Effector memory CD8-positive, alpha-beta T cell (primary cell): ENCODE measurements at regions not wholly inside any gene's neighbourhood (a gene's known extent, or its start where the extent isn't known, plus 50 kb on each side); places are given as distances from the start of the nearest gene placed in this dataset.

Experiments
- ATAC-seq: fragments of 150-1000 bp; cut with Tn5 transposase; replicated peaks from 2 replicates; pipeline ENCODE4 v1.10.0; 2021; ENCODE audit warnings: mild to moderate bottlenecking, moderate library complexity
- DNase-seq, 3 experiments: peaks; one replicate each; pipeline ENCODE4 v3.0.0; 2021
- H3K27ac Mint-ChIP-seq, 2 donors: one replicate each; pipeline ENCODE4 v1.8.0; 2022; ENCODE audit warnings: mild to moderate bottlenecking in 2 of 2, mixed read lengths in 2 of 2, moderate library complexity in 2 of 2
- H3K27me3 Mint-ChIP-seq, 2 donors: one replicate each; pipeline ENCODE4 v1.8.0; 2022; ENCODE audit warnings: mixed read lengths in 2 of 2
- H3K36me3 Mint-ChIP-seq: one replicate; pipeline ENCODE4 v1.8.0; 2022; ENCODE audit warnings: mild to moderate bottlenecking, moderate library complexity, mixed read lengths; ENCODE audit not compliant: insufficient read depth
- H3K4me1 Mint-ChIP-seq, 2 donors: one replicate each; pipeline ENCODE4 v1.8.0; 2022; ENCODE audit warnings: low read depth in 2 of 2, mixed read lengths in 2 of 2
- H3K4me3 Mint-ChIP-seq, 2 donors: one replicate each; pipeline ENCODE4 v1.8.0; 2022; ENCODE audit warnings: mild to moderate bottlenecking in 2 of 2, mixed read lengths in 2 of 2, moderate library complexity in 2 of 2
- H3K9me3 Mint-ChIP-seq, 2 donors: one replicate each; pipeline ENCODE4 v1.8.0; 2022; ENCODE audit warnings: mixed read lengths in 2 of 2

GRCh38 chr1:79785561-79785960, 779.0 kb upstream of the ADGRL4 start:
- Mint-ChIP-seq H3K4me3 (no peak overlapping the region), H3K9me3 (peaks cover 6 to 13% of the 10 kb centered on the region in 2 donors), H3K27ac (no peak overlapping the region), H3K4me1 (no peaks in the 10 kb centered on the region), H3K36me3 (no peaks in the 10 kb centered on the region), H3K27me3 (no peaks in the 10 kb centered on the region)
- no peak for ATAC-seq
- DNase-seq, result no peak

- ATAC-seq, result no peak
- no peaks in the 10 kb centered on the region for H3K27me3 Mint-ChIP-seq
- no peaks in the 10 kb centered on the region for H3K36me3 Mint-ChIP-seq
- no peak for DNase-seq
- no peaks in the 10 kb centered on the region for H3K4me1 Mint-ChIP-seq
- no peak overlapping the region for H3K27ac Mint-ChIP-seq
- H3K4me3 Mint-ChIP-seq, result no peak overlapping the region
- peaks cover 1 to 13% of the 10 kb centered on the region in 2 donors for H3K9me3 Mint-ChIP-seq
Observed at GRCh38 chr1:79781261-79781660, 774.7 kb upstream of the ADGRL4 start.

GRCh38 chr1:79777481-79778219, 771.1 kb upstream of the ADGRL4 start:
- Mint-ChIP-seq H3K27me3 (no peaks in the 10 kb centered on the region), H3K4me3 (no peak overlapping the region), H3K27ac (no peak overlapping the region), H3K9me3 (peaks cover 1 to 6% of the 10 kb centered on the region in 2 donors), H3K36me3 (no peaks in the 10 kb centered on the region), H3K4me1 (no peaks in the 10 kb centered on the region)
- DNase-seq (no peak), ATAC-seq (no peak)

GRCh38 chr1:79775402-79775801, 768.9 kb upstream of the ADGRL4 start:
- ATAC-seq (no peak), DNase-seq (no peak)
- Mint-ChIP-seq H3K9me3 (peaks cover 2 to 5% of the 10 kb centered on the region in 2 donors), H3K27ac (no peak overlapping the region), H3K4me3 (no peak overlapping the region), H3K27me3 (no peaks in the 10 kb centered on the region), H3K36me3 (no peaks in the 10 kb centered on the region), H3K4me1 (no peaks in the 10 kb centered on the region)

- Mint-ChIP-seq H3K27ac (no peak overlapping the region), H3K27me3 (no peaks in the 10 kb centered on the region), H3K4me1 (no peaks in the 10 kb centered on the region), H3K9me3 (peaks cover 4 to 5% of the 10 kb centered on the region in 2 donors), H3K4me3 (no peak overlapping the region), H3K36me3 (no peaks in the 10 kb centered on the region)
- ATAC-seq (no peak), DNase-seq (no peak)
Observed at GRCh38 chr1:79773385-79773784, 766.9 kb upstream of the ADGRL4 start.

- H3K27me3 Mint-ChIP-seq, result no peaks in the 10 kb centered on the region
- H3K36me3 Mint-ChIP-seq, result no peaks in the 10 kb centered on the region
- H3K4me1 Mint-ChIP-seq, result no peaks in the 10 kb centered on the region
- H3K9me3 Mint-ChIP-seq, result peaks cover 0 to 6% of the 10 kb centered on the region in 2 donors
- ATAC-seq (no peak), DNase-seq (no peak)
- no peak overlapping the region for H3K4me3 Mint-ChIP-seq
- H3K27ac Mint-ChIP-seq, result no peak overlapping the region
Observed at GRCh38 chr1:79762461-79762860, 755.9 kb upstream of the ADGRL4 start.

GRCh38 chr1:79760531-79760930, 754.0 kb upstream of the ADGRL4 start:
- no peaks in the 10 kb centered on the region for H3K4me1 Mint-ChIP-seq
- H3K4me3 Mint-ChIP-seq, result no peak overlapping the region
- no peaks in the 10 kb centered on the region for H3K27me3 Mint-ChIP-seq
- peaks cover 3 to 10% of the 10 kb centered on the region in 2 donors for H3K9me3 Mint-ChIP-seq
- H3K36me3 Mint-ChIP-seq, result no peaks in the 10 kb centered on the region
- ATAC-seq, result no peak
- no peak overlapping the region for H3K27ac Mint-ChIP-seq
- DNase-seq, result no peak

- no peak overlapping the region for H3K27ac Mint-ChIP-seq
- no peaks in the 10 kb centered on the region for H3K36me3 Mint-ChIP-seq
Observed at GRCh38 chr1:79749607-79750006, 743.1 kb upstream of the ADGRL4 start.

GRCh38 chr1:79745929-79746328, 739.4 kb upstream of the ADGRL4 start:
- H3K9me3 Mint-ChIP-seq, result peaks cover 3 to 16% of the 10 kb centered on the region in 2 donors
- H3K36me3 Mint-ChIP-seq, result no peaks in the 10 kb centered on the region
- no peak for DNase-seq
- H3K4me1 Mint-ChIP-seq, result no peaks in the 10 kb centered on the region
- H3K27me3 Mint-ChIP-seq, result no peaks in the 10 kb centered on the region
- ATAC-seq, result no peak
- H3K27ac Mint-ChIP-seq, result no peak overlapping the region
- H3K4me3 Mint-ChIP-seq, result no peak overlapping the region

More at GRCh38 chr1:79749607-79750006, 743.1 kb upstream of the ADGRL4 start:
- no peaks in the 10 kb centered on the region for H3K27me3 Mint-ChIP-seq
- no peak overlapping the region for H3K4me3 Mint-ChIP-seq
- ATAC-seq (no peak), DNase-seq (no peak)
- no peaks in the 10 kb centered on the region for H3K4me1 Mint-ChIP-seq
- peaks cover 4 to 16% of the 10 kb centered on the region in 2 donors for H3K9me3 Mint-ChIP-seq

- H3K4me1 Mint-ChIP-seq, result no peaks in the 10 kb centered on the region
- H3K9me3 Mint-ChIP-seq, result peaks cover 5 to 16% of the 10 kb centered on the region in 2 donors
- H3K36me3 Mint-ChIP-seq, result no peaks in the 10 kb centered on the region
- DNase-seq (no peak), ATAC-seq (no peak)
- no peak overlapping the region for H3K27ac Mint-ChIP-seq
- no peak overlapping the region for H3K4me3 Mint-ChIP-seq
- H3K27me3 Mint-ChIP-seq, result no peaks in the 10 kb centered on the region
Observed at GRCh38 chr1:79744746-79745145, 738.2 kb upstream of the ADGRL4 start.

GRCh38 chr1:79741720-79742421, 735.3 kb upstream of the ADGRL4 start:
- Mint-ChIP-seq H3K36me3 (no peaks in the 10 kb centered on the region), H3K4me3 (no peak overlapping the region), H3K27me3 (no peaks in the 10 kb centered on the region), H3K27ac (no peak overlapping the region), H3K4me1 (no peaks in the 10 kb centered on the region), H3K9me3 (peaks cover 3 to 6% of the 10 kb centered on the region in 2 donors)
- ATAC-seq (no peak), DNase-seq (no peak)

- no peak overlapping the region for H3K27ac Mint-ChIP-seq
- no peak for ATAC-seq
- no peaks in the 10 kb centered on the region for H3K4me1 Mint-ChIP-seq
- H3K36me3 Mint-ChIP-seq, result no peaks in the 10 kb centered on the region
- no peak overlapping the region for H3K4me3 Mint-ChIP-seq
- H3K27me3 Mint-ChIP-seq, result no peaks in the 10 kb centered on the region
- peaks cover 0 to 6% of the 10 kb centered on the region in 2 donors for H3K9me3 Mint-ChIP-seq
- DNase-seq, result no peak
Observed at GRCh38 chr1:79738101-79738500, 731.6 kb upstream of the ADGRL4 start.

- ATAC-seq (no peak), DNase-seq (no peak)
- peaks cover 0 to 7% of the 10 kb centered on the region in 2 donors for H3K9me3 Mint-ChIP-seq
- no peak overlapping the region for H3K4me3 Mint-ChIP-seq
- no peaks in the 10 kb centered on the region for H3K36me3 Mint-ChIP-seq
- no peak overlapping the region for H3K27ac Mint-ChIP-seq
- no peaks in the 10 kb centered on the region for H3K4me1 Mint-ChIP-seq
- H3K27me3 Mint-ChIP-seq, result no peaks in the 10 kb centered on the region
Observed at GRCh38 chr1:79737193-79737592, 730.7 kb upstream of the ADGRL4 start.

GRCh38 chr1:79732950-79733349, 726.4 kb upstream of the ADGRL4 start:
- Mint-ChIP-seq H3K27ac (no peak overlapping the region), H3K4me1 (no peaks in the 10 kb centered on the region), H3K27me3 (no peaks in the 10 kb centered on the region), H3K9me3 (peaks cover 13 to 14% of the 10 kb centered on the region in 2 donors), H3K4me3 (no peak overlapping the region), H3K36me3 (no peaks in the 10 kb centered on the region)
- ATAC-seq, result no peak
- no peak for DNase-seq
